Ammon's horn (tissue), 1 donor: ENCODE measurements at regions not wholly inside any gene's neighbourhood (a gene's known extent, or its start where the extent isn't known, plus 50 kb on each side); places are given as distances from the start of the nearest gene placed in this dataset.
"Not testable (repeated sequence)": the region's sequence is repeated elsewhere in the genome, so short reads cannot be mapped to it uniquely, and the experiment has no call there.

Experiments
- DNase-seq: peaks from one replicate; pipeline ENCODE4 v3.0.0-alpha.2; 2016; ENCODE audit warnings: low spot score

- DNase-seq, result no peak
Measured at GRCh38 chr20:55067158-55067825, 591.9 kb downstream of the DOK5 start.

DNA sequence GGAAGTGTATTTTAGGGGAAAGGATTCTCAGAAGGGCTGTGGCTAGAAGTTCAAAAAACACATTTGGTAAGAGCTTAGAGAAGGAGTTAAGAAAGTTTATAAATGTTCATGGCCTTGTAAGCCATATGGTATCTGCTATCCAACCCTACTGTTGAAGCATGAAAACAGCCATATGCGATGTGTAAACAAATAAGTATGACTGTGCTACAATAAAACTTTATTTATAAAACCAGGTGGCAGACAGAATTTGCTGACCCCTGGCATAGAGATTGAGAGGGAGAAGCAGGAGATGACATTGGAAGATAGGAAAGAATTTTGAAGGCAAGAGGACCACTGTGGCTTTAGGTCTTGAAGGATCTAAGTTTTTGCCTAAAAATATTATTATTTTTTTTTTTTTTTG is 583.5 kb downstream of the DOK5 start:
- no peak for DNase-seq

DNA sequence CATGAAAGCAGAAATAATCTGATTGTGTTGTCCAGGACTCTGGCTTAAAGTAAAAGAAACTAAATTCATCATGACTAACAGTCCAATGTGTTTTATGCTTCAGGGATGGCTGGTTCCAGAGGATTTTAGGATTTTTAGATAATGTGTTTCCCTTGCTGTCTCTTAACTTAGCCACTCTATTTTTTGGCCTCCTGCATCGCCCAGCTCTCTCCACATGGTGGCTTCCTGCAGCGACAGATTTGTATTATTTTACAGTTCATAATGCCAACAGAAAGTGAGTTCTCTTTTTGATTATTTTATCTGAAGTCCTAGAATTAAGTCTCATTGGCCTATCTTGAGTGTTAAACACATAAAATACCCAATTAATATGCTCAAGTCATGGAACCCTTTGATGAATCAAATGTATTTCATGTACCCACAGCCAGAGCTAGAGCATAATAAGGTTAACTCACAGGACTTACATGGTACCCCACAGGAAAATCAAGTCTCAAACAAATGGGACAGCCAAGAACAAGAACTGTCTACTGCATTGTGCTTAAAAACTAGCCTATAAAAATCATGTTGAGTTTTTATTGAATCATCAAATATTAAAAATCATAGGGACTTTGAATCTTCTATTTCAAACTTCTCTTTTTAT is 582.5 kb downstream of the DOK5 start:
- no peak for DNase-seq

DNA sequence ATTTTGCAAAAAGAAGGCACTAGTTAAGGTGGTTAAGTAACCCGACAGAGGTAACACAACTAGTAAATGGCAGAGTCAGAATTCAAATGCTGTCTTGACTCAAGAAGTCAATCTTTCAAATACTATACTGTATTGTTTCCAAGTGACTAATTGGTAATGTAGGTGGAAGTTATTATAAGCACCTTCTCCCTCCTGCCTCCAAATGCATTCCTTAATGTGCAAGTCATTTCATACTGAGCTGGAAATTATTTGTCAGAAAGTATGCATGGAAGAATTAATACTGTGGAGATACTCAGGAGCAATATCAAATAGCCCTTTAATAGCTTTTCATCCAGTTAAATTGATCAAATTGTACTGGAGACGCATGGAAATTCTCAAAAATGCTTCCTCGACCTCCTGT is 579.1 kb downstream of the DOK5 start:
- no peak for DNase-seq

GRCh38 chr20:55053389-55053788 is 578.0 kb downstream of the DOK5 start:
- no peak for DNase-seq

DNA sequence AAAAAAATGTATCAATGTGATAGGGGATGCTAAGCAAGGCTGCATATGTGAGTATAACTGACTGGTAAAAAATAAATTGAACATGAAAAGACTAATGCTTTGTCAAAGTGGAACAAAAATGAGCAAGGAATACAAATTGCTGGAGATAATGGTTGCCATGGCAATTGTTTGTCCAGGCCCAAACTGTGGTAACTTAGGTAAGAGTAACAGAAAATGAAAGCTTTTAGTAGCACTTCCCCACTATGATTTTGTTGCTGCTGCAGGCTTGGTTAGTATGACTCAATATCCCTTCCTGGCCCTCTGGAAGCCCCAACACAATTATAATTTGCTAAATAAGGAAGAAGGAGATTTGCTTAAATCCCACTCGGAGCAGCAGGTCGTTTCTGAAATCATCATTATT is 577.1 kb downstream of the DOK5 start:
- DNase-seq, result no peak

DNA sequence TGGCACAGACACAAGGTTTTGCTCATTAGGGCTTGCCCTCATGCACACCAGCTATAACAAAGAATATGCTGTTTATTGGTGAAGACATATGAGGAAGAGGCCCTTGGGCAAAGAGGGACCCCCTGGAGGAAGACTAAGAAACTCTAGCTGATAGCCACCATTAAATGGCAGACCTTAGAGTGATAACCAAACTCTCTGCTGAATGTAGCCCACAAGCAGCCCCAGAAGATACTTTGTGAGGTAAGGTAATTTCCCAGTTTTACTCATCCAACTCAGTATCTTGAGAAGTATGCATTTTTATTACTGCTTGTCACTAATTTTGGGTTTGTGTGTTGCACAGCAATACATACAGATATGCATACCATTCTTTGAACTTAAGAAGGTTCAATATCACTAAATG is 563.3 kb downstream of the DOK5 start:
- no peak for DNase-seq

DNA sequence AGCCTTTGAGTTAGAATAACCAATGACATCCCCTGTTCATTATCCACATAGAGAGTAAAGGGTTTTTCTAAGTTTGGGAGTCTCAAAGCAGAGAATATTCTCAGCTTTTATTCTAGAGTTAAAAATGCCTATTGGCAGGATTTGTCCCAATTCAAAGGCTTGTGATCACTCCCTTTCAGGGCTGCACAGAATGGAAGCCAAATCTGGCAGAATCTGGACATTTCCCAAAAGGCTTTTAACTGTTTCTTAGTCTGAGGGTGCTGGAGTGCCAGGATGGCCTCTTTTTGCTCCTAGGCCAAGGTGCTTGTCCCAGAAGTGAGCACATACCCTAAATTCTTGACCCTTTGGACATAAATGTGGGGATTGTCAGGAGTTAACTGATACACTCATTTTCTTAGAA is 556.6 kb downstream of the DOK5 start:
- no peak for DNase-seq

DNA sequence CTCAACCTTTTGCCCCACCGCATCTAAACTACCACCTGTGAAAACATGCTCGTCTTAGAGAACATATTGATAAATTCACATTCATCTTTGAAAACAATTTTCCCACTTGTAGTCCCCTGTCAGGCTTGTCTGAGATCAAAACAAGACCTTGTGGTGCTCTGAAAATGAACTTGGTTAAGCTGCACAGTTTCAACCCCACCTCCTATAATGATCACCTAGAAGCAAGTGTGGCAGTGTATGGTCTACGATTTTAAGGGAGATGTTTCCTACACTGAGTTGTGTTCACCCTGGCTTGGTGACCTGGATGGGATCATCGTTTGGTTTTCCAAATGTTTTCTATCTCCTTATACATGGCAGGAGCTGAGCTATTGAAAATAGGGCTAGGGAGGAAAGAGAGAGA is 539.4 kb downstream of the DOK5 start:
- no peak for DNase-seq

DNA sequence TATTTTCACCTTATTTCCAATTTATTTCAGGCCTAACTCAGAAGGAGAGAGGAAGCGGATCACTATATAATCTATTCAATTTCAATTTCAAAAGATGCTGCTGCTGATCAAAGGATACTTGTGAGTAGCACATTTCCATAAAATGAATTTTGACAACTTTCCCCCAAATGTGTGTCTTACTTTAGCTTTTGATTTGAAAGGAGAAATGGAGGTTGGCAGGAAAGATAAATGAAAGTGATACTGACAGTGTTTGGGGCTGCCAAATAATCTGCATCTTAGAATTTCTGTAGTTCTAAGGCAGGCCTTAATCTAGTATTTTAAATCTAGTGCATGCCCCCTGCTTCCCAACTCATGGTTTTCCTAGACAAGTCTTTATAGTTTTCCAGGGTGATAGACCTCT is 535.4 kb downstream of the DOK5 start:
- no peak for DNase-seq

DNA sequence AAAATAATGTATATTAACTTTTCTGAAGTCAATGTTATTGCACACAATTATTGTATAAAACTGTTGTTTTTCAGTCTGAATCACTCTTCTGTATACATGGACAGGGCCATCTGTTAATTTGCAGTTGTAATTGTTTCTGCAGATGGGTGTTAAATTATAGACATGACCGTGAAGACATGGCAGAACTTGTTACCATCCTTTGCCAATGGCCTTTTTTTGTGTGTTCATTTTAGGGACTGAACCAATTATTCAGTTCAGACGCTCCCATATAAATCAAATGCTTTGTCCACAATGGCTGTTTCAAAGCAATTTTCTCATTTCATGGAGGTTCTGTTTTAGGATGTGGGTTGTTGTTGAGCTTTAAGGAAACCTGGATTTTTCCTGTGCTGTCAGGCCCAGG is 533.7 kb downstream of the DOK5 start:
- DNase-seq, result no peak

DNA sequence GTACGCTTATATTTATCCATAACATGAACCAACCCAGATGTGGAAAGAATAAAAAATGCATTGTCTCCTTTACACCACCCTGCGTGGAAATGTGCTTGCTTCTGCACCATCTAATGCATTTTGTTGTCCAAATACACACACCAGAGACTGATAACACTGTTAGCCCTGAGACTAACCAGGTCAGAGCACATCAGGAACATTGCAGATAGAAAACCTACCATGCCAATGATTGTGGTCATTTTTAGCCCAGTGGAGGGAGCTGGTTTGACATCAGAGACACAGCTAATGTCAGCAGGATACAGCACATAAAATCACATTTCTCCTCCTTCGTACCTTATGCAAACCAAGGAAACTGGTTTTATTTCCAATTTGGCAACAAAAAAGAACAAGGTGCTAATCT is 528.7 kb downstream of the DOK5 start:
- no peak for DNase-seq

DNA sequence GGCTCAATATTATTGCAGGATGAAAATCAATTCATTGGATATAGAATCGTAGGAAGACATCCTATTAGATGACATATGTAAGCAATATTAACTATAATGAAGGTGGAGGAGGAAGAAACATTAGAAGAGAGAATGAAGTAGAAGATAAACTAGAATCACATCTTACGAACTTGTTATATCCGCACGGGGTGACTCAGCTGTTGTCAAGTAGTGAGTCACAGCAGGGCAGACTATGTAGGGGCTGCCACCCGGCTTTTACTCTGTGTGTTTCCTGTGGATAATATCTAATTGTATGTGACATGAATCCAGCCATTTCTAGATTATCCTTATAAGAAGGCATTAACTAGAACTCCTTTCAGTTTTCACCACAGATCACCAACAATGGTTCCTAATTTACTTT is 520.2 kb downstream of the DOK5 start:
- DNase-seq, result no peak

DNA sequence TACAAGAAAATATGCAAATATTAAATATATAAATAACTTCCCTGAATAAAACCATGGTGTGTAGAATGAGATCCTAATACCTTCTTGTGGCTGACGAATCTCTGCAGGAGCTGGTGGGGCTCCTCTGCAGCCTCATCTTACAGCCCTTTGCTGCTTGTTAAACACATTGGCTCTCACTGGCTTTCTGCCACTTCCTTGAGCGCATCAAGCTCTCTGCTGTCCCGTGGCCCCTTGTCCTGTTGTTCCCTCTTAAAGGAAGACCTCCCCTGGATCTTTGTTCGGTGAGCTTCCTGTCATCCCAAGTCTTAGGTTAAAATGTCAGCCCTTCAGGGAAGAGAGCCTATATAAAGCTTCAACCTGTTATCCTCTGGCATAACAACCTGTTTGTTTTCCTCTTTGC is 519.6 kb downstream of the DOK5 start:
- no peak for DNase-seq

DNA sequence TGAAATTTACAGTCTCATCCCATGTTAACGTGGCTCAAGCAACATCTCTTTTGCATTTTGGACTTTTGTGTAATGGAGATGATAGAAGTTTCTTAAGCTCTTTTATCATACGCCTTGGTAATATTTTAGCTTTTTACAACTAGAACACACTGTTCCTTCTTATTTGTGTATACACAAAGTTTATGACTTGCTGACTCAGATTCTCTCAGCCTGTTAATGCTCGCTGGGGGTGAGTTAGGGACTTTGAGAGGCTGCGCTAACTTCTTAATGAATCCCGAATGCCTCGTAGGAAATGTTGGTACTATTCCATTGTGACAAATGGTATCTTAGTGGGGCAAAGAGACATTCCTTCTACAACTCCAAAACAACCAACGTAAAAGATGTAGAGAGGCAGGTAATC is 509.7 kb downstream of the DOK5 start:
- no peak for DNase-seq

DNA sequence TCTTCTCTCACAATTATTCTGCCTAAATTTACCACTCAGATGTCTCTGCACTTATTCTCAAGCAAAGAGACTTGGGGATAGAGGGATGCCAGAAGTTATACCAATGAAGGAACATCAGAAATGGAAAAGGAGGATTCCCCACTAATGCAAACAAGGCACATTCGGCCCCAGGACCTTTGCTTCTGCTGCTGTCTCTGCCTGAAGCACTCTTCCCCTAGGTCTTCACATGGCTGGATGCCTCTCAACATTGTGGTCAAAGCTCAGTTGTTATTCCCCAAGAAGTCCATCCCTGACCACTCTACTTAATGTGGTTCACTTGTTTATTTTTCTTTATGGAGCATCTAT is 508.7 kb downstream of the DOK5 start:
- no peak for DNase-seq

GRCh38 chr20:54983394-54984103 is 508.2 kb downstream of the DOK5 start:
- not testable (repeated sequence) for DNase-seq

DNA sequence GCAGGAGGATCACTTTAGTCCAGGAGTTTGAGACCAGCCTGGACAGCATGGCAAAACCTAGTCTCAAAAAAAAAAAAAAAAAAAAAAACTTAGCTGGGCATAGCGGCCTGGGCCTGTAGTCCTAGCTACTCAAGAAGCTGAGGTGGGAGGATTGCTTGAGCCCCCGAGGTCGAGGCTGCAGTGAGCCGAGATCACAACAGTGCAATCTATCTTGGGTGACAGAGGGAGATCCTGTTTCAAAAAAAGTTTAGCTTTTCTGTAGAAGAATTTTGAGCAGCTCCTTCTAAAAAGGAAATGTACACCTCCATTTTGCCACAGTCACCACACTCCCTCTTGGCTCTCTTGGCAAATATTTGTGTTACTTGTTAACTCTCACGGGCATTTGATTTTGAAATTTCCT is 505.8 kb downstream of the DOK5 start:
- DNase-seq, result no peak

DNA sequence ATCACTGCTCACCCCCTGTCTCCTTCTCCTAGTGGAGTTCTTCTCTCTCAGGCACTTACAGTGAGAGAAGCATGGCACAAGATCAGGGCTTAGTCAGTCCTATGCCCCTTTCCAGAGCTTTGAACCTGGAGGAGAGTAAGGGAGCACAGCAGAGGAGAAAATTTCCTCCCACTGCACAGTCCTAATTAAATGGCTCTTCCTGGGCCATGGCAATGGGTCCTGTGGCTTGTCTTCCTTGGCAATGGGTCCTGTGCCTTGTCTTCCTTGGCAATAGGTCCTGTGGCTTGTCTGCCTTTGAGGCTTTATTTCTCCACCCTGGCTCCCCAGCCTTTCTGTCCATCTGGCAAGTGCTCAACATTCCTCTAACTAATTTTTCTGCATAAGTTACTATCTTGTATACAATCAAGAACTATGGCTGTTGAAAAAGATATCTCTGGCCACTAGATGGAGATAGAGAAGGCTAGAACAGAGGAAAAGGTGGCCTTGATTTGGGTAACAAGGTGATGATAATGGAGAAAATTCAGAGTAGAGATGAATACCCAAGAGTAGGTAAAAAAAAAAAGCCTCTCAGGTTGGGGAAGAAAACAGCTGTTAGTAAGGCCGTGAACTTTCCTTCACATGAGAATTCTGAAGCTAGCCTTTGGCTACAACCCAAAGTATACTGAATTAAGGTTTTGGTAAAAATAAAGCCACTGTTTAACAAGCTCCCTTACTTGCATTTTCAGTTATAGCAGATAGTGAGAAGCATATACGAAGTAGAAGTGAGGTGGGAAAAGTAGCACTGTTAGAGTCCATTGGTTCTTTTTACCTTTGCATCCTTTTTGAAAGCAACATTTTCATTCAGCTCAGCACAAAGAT is 504.9 kb downstream of the DOK5 start:
- peak; percentile 7 for DNase-seq

- no peak for DNase-seq
Measured at GRCh38 chr20:54950304-54950703, 474.9 kb downstream of the DOK5 start.

DNA sequence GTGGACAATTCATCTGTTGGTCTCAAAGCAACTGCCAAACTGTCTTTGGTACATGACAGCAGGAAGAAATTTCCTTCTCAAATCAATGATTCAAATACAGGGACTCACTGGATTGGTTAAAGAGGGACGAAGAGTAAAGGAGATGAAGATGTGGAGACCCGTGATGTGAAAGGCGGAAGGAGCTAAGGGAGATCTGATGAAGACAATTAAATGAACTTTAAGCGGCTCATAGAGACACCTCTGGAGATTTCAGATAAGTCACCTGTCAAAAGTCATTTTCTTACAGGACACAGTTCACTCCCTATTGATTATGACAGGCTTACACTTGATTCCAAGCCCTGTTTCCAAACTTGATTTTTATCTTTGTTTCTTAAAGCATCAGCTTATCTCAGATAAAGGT is 466.3 kb downstream of the DOK5 start:
- DNase-seq, result no peak

DNA sequence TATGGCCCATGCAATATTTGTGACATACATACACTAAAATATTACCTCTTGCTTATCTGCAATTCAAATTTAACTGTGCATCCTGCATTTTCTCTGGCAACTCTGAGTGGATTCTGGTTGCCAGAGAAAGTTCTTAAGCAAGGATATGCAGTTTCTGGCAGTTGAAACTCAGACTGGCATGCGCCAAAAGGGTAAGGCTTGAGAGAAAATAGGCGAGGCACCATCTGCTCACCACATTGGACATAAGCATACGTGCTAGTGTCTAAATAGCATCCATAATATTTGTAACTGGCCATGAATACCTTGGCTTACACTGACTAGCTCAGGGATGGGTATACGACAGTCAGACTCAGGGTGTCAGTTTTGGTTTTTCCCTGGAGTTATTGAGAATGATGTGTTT is 465.1 kb downstream of the DOK5 start:
- DNase-seq, result no peak

DNA sequence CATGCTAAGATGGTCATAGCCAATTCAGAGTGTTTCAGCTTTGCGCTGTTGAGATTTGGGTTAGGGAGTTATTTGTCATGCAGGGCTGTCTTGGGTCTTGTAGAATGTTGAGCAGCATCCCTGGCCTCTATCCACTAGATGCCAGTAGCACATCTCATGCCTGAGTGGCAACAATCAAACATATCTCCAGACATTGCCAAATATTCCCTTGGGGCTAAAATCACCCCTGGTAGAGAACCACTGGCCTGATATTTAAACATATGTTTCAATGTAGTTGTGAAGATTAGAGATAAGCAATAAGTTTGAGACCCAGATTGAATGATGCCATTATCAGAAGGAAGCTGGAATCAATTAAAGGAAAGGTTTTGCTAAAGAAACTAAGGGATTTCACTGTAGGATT is 463.3 kb downstream of the DOK5 start:
- no peak for DNase-seq
